Panc1 (cell line): ENCODE measurements at regions not wholly inside any gene's neighbourhood (a gene's known extent, or its start where the extent isn't known, plus 50 kb on each side); places are given as distances from the start of the nearest gene placed in this dataset.

Experiments
- ATAC-seq: fragments of 200-7000 bp; cut with Tn5 transposase; 2 replicates; pipeline ENCODE4 v1.9.1; 2020; ENCODE audit warnings: mild to moderate bottlenecking, moderate library complexity
- BruUV-seq: library from RNA; stranded (reverse); fragments of 400-500 nt; replicated peaks from 2 replicates; lab custom pipeline; 2021; lab: Mats Ljungman, UMichigan
- CTCF ChIA-PET: fragments of 300-600 bp; sonication (Branson Sonifier 250); formaldehyde crosslinking; loops from one replicate; lab custom pipeline; 2022; ENCODE audit warnings: antibody characterized with exemption; lab: Charles Lee
- POLR2A ChIA-PET: fragments of 300-600 bp; sonication (Branson Sonifier 250); formaldehyde crosslinking; loops from one replicate; lab custom pipeline; 2022; ENCODE audit warnings: antibody characterized with exemption; lab: Charles Lee
- DNase-seq: peaks from one replicate; pipeline ENCODE4 v3.0.0-alpha.2; 2010; ENCODE audit warnings: low read depth, low spot score
- H3K27ac ChIP-seq: 2 replicates; pipeline ENCODE4 v1.5.1; 2011; ENCODE audit warnings: mild to moderate bottlenecking, low read length, inconsistent platforms
- H3K27me3 ChIP-seq: fragments of 200-500 bp; sonication (Bioruptor generic); 2 replicates; pipeline ENCODE4 v1.6.0; 2014; ENCODE audit warnings: low read length, inconsistent platforms; ENCODE audit not compliant: control insufficient read depth, insufficient read depth
- H3K36me3 ChIP-seq: fragments of 200-500 bp; sonication (Bioruptor generic); 2 replicates; pipeline ENCODE4 v1.5.1; 2014; ENCODE audit warnings: inconsistent platforms, mild to moderate bottlenecking, low read length, moderate library complexity; ENCODE audit not compliant: control insufficient read depth, insufficient read depth
- H3K4me1 ChIP-seq: 2 replicates; pipeline ENCODE4 v1.5.1; 2011; ENCODE audit warnings: inconsistent platforms, mild to moderate bottlenecking, low read length, moderate library complexity; ENCODE audit not compliant: control insufficient read depth, insufficient read depth
- H3K4me3 ChIP-seq, 2 experiments: 2 replicates each; pipeline ENCODE4 v1.5.1; 2011 to 2012; ENCODE audit warnings: low read depth in 2 of 2, low read length in 2 of 2, mild to moderate bottlenecking in 2 of 2, inconsistent platforms in 1 of 2, moderate library complexity in 1 of 2
- H3K9me3 ChIP-seq: fragments of 200-500 bp; sonication (Bioruptor generic); 2 replicates; pipeline ENCODE4 v1.5.1; 2014; ENCODE audit warnings: low read depth, mild to moderate bottlenecking, inconsistent platforms, low read length, moderate library complexity; ENCODE audit not compliant: control insufficient read depth, insufficient read depth
- POLR2AphosphoS5 ChIP-seq: IDR thresholded peaks from 2 replicates; pipeline ENCODE4 v1.6.1; 2012; ENCODE audit warnings: mild to moderate bottlenecking, low read depth, low read length, moderate library complexity
- SIN3A ChIP-seq: IDR thresholded peaks from 2 replicates; pipeline ENCODE4 v1.6.1; 2012; ENCODE audit warnings: low read depth, mild to moderate bottlenecking, low read length, moderate library complexity, borderline replicate concordance; ENCODE audit not compliant: insufficient read depth
- TCF7L2 ChIP-seq: IDR thresholded peaks from 2 replicates; pipeline ENCODE4 v1.6.1; 2011; ENCODE audit warnings: mild to moderate bottlenecking, low read depth, low read length, inconsistent platforms
- in situ Hi-C: cut with HindIII; loops from 2 replicates; pipeline ENCODE4 v1.10.0; 2016; ENCODE audit warnings: low sequenced_read_pairs, low pct_unique_long_range_greater_than_20kb
- intact Hi-C: fragments of 100-400 bp; cut with micrococcal nuclease; formaldehyde crosslinking; loops from one replicate; pipeline ENCODE4 v1.10.0; 2022; ENCODE audit not compliant: unreplicated experiment
- TF ChIP-seq, protein P1 (sequence below): fragments of 450-650 bp; IDR thresholded peaks from 2 replicates; pipeline ENCODE4 v1.5.1; 2017; ENCODE audit warnings: mild to moderate bottlenecking
- TF ChIP-seq, protein P2 (sequence below), 2 experiments: IDR thresholded peaks; 2 replicates each; pipeline ENCODE4 v1.6.1; 2011 to 2012; ENCODE audit warnings: low read depth in 2 of 2, control low read depth in 1 of 2, low read length in 1 of 2, mild to moderate bottlenecking in 1 of 2, moderate library complexity in 1 of 2; ENCODE audit not compliant: insufficient read depth in 1 of 2

DNA sequence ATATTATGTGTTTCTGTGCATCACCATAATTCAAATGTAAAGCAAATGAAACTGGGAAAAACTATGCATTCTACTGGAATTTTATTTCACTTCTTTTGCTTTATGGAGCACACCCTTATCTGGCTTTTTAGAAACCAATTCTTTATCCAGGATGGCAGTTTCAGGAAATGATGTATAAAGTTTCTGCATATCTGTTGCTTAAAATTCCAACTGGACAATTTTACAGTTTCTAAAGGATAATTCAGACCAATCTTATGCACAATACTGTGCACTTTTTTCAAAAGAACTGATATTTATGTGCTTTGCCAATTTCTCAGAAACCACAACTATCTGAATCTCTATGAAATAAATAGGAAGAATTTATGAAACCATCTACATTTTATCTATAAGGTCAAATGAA, 246.5 kb upstream of the MIR17HG start:
- no peaks in the 10 kb centered on the region for H3K9me3 ChIP-seq
- no peaks in the 10 kb centered on the region for H3K4me1 ChIP-seq
- TF ChIP-seq, protein P1, sequence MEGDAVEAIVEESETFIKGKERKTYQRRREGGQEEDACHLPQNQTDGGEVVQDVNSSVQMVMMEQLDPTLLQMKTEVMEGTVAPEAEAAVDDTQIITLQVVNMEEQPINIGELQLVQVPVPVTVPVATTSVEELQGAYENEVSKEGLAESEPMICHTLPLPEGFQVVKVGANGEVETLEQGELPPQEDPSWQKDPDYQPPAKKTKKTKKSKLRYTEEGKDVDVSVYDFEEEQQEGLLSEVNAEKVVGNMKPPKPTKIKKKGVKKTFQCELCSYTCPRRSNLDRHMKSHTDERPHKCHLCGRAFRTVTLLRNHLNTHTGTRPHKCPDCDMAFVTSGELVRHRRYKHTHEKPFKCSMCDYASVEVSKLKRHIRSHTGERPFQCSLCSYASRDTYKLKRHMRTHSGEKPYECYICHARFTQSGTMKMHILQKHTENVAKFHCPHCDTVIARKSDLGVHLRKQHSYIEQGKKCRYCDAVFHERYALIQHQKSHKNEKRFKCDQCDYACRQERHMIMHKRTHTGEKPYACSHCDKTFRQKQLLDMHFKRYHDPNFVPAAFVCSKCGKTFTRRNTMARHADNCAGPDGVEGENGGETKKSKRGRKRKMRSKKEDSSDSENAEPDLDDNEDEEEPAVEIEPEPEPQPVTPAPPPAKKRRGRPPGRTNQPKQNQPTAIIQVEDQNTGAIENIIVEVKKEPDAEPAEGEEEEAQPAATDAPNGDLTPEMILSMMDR = no peak
- TF ChIP-seq, protein P2, sequence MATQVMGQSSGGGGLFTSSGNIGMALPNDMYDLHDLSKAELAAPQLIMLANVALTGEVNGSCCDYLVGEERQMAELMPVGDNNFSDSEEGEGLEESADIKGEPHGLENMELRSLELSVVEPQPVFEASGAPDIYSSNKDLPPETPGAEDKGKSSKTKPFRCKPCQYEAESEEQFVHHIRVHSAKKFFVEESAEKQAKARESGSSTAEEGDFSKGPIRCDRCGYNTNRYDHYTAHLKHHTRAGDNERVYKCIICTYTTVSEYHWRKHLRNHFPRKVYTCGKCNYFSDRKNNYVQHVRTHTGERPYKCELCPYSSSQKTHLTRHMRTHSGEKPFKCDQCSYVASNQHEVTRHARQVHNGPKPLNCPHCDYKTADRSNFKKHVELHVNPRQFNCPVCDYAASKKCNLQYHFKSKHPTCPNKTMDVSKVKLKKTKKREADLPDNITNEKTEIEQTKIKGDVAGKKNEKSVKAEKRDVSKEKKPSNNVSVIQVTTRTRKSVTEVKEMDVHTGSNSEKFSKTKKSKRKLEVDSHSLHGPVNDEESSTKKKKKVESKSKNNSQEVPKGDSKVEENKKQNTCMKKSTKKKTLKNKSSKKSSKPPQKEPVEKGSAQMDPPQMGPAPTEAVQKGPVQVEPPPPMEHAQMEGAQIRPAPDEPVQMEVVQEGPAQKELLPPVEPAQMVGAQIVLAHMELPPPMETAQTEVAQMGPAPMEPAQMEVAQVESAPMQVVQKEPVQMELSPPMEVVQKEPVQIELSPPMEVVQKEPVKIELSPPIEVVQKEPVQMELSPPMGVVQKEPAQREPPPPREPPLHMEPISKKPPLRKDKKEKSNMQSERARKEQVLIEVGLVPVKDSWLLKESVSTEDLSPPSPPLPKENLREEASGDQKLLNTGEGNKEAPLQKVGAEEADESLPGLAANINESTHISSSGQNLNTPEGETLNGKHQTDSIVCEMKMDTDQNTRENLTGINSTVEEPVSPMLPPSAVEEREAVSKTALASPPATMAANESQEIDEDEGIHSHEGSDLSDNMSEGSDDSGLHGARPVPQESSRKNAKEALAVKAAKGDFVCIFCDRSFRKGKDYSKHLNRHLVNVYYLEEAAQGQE (IDR thresholded peaks at IDR 0.05; ENCODE audit: insufficient read depth in 1 of 2, low read depth in 2 of 2, low read length in 1 of 2) = no peak
- TF ChIP-seq POLR2AphosphoS5 (no peak), SIN3A (no peak), TCF7L2 (no peak)
- BruUV-seq = no TSS peak
- no peak overlapping the region for H3K27ac ChIP-seq
- CTCF ChIA-PET = no interaction called here
- ATAC-seq (no peak), DNase-seq (no peak)
- no peak overlapping the region for H3K4me3 ChIP-seq
- no peaks in the 10 kb centered on the region for H3K36me3 ChIP-seq
- in situ Hi-C loops = no loop called here
- POLR2A ChIA-PET = no interaction called here
- H3K27me3 ChIP-seq = no peaks in the 10 kb centered on the region
- intact Hi-C loops = no loop called here

DNA sequence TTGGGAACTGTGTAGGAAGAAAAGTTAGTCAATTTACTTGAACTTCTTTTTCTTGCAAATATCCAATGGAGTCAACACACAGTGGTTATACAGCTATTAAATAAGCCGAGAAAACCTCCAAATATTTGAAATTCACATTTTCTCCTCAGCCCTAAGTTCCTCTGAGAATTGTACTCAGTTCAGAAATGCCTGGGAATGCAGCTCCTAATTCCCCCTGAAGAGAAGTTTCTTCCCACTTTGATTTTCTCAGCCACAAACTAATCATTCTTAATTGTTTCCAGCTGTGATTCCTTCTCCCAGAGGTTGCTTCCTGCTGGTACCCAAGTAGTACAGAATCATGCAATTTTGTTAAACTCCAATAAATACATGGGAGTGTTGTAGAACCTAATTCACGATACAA, 246.1 kb upstream of the MIR17HG start:
- no peak for DNase-seq
- CTCF ChIA-PET = no interaction called here
- ATAC-seq = no peak
- POLR2A ChIA-PET = no interaction called here
- Histone ChIP-seq H3K36me3 (no peaks in the 10 kb centered on the region), H3K9me3 (no peaks in the 10 kb centered on the region), H3K27me3 (no peaks in the 10 kb centered on the region), H3K4me3 (no peak overlapping the region), H3K27ac (no peak overlapping the region), H3K4me1 (no peaks in the 10 kb centered on the region)
- in situ Hi-C loops (no loop called here), intact Hi-C loops (no loop called here)
- no peak for TF ChIP-seq SIN3A
- TF ChIP-seq POLR2AphosphoS5 = no peak
- TF ChIP-seq, protein P2 (IDR thresholded peaks at IDR 0.05; ENCODE audit: insufficient read depth in 1 of 2, low read depth in 2 of 2, low read length in 1 of 2) = no peak
- TF ChIP-seq TCF7L2 = no peak
- TF ChIP-seq, protein P1 = no peak
- BruUV-seq = no TSS peak
